Neural progenitor cell (in vitro differentiated cells): ENCODE measurements at regions not wholly inside any gene's neighbourhood (a gene's known extent, or its start where the extent isn't known, plus 50 kb on each side); places are given as distances from the start of the nearest gene placed in this dataset.

Source experiments
- EZH2 ChIP-seq: fragments of 200-600 bp; sonication (generic); IDR thresholded peaks from 2 replicates; pipeline ENCODE4 v1.6.1; 2017; ENCODE audit warnings: antibody characterized with exemption, mild to moderate bottlenecking, moderate library complexity
- EZH2phosphoT487 ChIP-seq: fragments of 200-600 bp; sonication (generic); IDR thresholded peaks from 2 replicates; pipeline ENCODE4 v1.6.1; 2017; ENCODE audit warnings: antibody characterized with exemption
- TF ChIP-seq, protein P1 (sequence below): fragments of 200-600 bp; sonication (generic); IDR thresholded peaks from 2 replicates; pipeline ENCODE4 v1.5.1; 2017; ENCODE audit warnings: antibody characterized with exemption, mild to moderate bottlenecking

DNA sequence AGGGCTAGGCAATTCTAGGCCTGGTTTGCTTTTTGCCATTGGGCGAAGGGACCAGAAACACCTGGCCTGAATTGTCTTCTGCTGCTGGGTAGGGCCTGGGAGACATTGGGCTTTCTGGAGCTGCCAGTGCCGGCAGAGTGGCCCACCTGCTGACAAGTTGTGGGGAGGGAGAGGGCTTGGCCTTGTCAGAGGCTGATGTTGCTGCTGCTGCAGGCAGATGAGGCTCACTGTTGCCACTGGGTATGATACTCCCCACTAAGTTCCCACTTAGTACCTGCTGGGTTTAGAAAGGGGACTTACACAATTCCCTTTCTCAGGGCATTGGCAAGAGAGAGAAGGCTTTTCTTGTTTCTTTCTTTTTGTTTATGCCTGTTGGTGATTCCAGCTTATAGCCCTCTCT lies 289.6 kb upstream of the NPVF start:
- TF ChIP-seq, protein P1, sequence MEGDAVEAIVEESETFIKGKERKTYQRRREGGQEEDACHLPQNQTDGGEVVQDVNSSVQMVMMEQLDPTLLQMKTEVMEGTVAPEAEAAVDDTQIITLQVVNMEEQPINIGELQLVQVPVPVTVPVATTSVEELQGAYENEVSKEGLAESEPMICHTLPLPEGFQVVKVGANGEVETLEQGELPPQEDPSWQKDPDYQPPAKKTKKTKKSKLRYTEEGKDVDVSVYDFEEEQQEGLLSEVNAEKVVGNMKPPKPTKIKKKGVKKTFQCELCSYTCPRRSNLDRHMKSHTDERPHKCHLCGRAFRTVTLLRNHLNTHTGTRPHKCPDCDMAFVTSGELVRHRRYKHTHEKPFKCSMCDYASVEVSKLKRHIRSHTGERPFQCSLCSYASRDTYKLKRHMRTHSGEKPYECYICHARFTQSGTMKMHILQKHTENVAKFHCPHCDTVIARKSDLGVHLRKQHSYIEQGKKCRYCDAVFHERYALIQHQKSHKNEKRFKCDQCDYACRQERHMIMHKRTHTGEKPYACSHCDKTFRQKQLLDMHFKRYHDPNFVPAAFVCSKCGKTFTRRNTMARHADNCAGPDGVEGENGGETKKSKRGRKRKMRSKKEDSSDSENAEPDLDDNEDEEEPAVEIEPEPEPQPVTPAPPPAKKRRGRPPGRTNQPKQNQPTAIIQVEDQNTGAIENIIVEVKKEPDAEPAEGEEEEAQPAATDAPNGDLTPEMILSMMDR = no peak
- no peak for TF ChIP-seq EZH2
- no peak for TF ChIP-seq EZH2phosphoT487
